ENCODE measurements at regions not wholly inside any gene's neighbourhood (a gene's known extent, or its start where the extent isn't known, plus 50 kb on each side); places are given as distances from the start of the nearest gene placed in this dataset.

- peaks cover 0 to under 1% (median 0%) of the 10 kb centered on the region in 4 donors for H3K4me1 ChIP-seq (ENCODE audit: control insufficient read depth in 4 of 4, insufficient read depth in 4 of 4, low read length in 3 of 4)
- no peaks in the 10 kb centered on the region for H3K9me3 ChIP-seq (ENCODE audit: control insufficient read depth in 4 of 4, low read length in 3 of 4)
- DNase-seq (ENCODE audit: low spot score) = no peak
- H3K4me3 ChIP-seq (ENCODE audit: low read depth in 1 of 3, low read length in 3 of 3) = no peak overlapping the region
- TF ChIP-seq NR2F2 (IDR thresholded peaks at IDR 0.05) (no peak), FOXA1 (IDR thresholded peaks at IDR 0.05) (no peak), SP1 (IDR thresholded peaks at IDR 0.05) (no peak), TAF1 (conservative IDR thresholded peaks at IDR 0.05) (no peak), RXRA (IDR thresholded peaks at IDR 0.05) (no peak), EGR1 (IDR thresholded peaks at IDR 0.05; ENCODE audit: low read depth in 2 of 2) (no peak), YY1 (IDR thresholded peaks at IDR 0.05) (no peak)
- TF ChIP-seq, protein P1, sequence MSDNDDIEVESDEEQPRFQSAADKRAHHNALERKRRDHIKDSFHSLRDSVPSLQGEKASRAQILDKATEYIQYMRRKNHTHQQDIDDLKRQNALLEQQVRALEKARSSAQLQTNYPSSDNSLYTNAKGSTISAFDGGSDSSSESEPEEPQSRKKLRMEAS (IDR thresholded peaks at IDR 0.05) = no peak
- no peaks in the 10 kb centered on the region for H3K27me3 ChIP-seq (ENCODE audit: control insufficient read depth in 4 of 4, insufficient read depth in 4 of 4, low read length in 3 of 4)
- H3K9ac ChIP-seq (ENCODE audit: low read depth in 1 of 2, low read length in 2 of 2) = no peak overlapping the region
- no peaks in the 10 kb centered on the region for H3K36me3 ChIP-seq (ENCODE audit: control insufficient read depth in 4 of 4, insufficient read depth in 3 of 4, low read depth in 1 of 4, low read length in 3 of 4)
- WGBS = 95% methylated on average over 1 of the region's 1 CpG
- no peak overlapping the region for H3K27ac ChIP-seq (ENCODE audit: low read depth in 1 of 2, low read length in 2 of 2)
Observed at GRCh38 chr1:201670517-201670916, 131.6 kb downstream of the NAV1 start.

- WGBS = 89% methylated on average over 8 of the region's 8 CpGs
Observed at GRCh38 chr1:201672685-201673084, 133.8 kb downstream of the NAV1 start.

More at GRCh38 chr1:201672685-201673084, 133.8 kb downstream of the NAV1 start:
- H3K27me3 ChIP-seq (ENCODE audit: control insufficient read depth in 4 of 4, insufficient read depth in 4 of 4, low read length in 3 of 4) = no peaks in the 10 kb centered on the region
- H3K27ac ChIP-seq (ENCODE audit: low read depth in 1 of 2, low read length in 2 of 2) = no peak overlapping the region
- no peak for TF ChIP-seq FOXA2 (IDR thresholded peaks at IDR 0.05)
- no peak for TF ChIP-seq YY1 (IDR thresholded peaks at IDR 0.05)
- no peak for TF ChIP-seq EGR1 (IDR thresholded peaks at IDR 0.05; ENCODE audit: low read depth in 2 of 2)
- TF ChIP-seq, protein P1 (IDR thresholded peaks at IDR 0.05) = no peak
- TF ChIP-seq HNF4A (conservative IDR thresholded peaks at IDR 0.05) = no peak
- TF ChIP-seq NR2F2 (IDR thresholded peaks at IDR 0.05) = no peak
- TF ChIP-seq FOXA1 (IDR thresholded peaks at IDR 0.05) = no peak
- no peak for TF ChIP-seq SP1 (IDR thresholded peaks at IDR 0.05)
- TF ChIP-seq TAF1 (conservative IDR thresholded peaks at IDR 0.05) = no peak
- TF ChIP-seq CTCF (IDR thresholded peaks at IDR 0.05; ENCODE audit: low read depth, low read length, missing input control) = no peak
- TF ChIP-seq HNF4G (IDR thresholded peaks at IDR 0.05) = no peak
- TF ChIP-seq, protein P2, sequence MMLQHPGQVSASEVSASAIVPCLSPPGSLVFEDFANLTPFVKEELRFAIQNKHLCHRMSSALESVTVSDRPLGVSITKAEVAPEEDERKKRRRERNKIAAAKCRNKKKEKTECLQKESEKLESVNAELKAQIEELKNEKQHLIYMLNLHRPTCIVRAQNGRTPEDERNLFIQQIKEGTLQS (IDR thresholded peaks at IDR 0.05) = no peak
- TF ChIP-seq, protein P3, sequence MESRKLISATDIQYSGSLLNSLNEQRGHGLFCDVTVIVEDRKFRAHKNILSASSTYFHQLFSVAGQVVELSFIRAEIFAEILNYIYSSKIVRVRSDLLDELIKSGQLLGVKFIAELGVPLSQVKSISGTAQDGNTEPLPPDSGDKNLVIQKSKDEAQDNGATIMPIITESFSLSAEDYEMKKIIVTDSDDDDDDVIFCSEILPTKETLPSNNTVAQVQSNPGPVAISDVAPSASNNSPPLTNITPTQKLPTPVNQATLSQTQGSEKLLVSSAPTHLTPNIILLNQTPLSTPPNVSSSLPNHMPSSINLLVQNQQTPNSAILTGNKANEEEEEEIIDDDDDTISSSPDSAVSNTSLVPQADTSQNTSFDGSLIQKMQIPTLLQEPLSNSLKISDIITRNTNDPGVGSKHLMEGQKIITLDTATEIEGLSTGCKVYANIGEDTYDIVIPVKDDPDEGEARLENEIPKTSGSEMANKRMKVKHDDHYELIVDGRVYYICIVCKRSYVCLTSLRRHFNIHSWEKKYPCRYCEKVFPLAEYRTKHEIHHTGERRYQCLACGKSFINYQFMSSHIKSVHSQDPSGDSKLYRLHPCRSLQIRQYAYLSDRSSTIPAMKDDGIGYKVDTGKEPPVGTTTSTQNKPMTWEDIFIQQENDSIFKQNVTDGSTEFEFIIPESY (IDR thresholded peaks at IDR 0.05) = no peak
- TF ChIP-seq RXRA (IDR thresholded peaks at IDR 0.05) = no peak
- no peak for TF ChIP-seq JUND (IDR thresholded peaks at IDR 0.05)
- no peak for TF ChIP-seq GABPA (IDR thresholded peaks at IDR 0.05 in 1 of 2, conservative IDR thresholded peaks at IDR 0.05 in 1 of 2)
- TF ChIP-seq, protein P4, sequence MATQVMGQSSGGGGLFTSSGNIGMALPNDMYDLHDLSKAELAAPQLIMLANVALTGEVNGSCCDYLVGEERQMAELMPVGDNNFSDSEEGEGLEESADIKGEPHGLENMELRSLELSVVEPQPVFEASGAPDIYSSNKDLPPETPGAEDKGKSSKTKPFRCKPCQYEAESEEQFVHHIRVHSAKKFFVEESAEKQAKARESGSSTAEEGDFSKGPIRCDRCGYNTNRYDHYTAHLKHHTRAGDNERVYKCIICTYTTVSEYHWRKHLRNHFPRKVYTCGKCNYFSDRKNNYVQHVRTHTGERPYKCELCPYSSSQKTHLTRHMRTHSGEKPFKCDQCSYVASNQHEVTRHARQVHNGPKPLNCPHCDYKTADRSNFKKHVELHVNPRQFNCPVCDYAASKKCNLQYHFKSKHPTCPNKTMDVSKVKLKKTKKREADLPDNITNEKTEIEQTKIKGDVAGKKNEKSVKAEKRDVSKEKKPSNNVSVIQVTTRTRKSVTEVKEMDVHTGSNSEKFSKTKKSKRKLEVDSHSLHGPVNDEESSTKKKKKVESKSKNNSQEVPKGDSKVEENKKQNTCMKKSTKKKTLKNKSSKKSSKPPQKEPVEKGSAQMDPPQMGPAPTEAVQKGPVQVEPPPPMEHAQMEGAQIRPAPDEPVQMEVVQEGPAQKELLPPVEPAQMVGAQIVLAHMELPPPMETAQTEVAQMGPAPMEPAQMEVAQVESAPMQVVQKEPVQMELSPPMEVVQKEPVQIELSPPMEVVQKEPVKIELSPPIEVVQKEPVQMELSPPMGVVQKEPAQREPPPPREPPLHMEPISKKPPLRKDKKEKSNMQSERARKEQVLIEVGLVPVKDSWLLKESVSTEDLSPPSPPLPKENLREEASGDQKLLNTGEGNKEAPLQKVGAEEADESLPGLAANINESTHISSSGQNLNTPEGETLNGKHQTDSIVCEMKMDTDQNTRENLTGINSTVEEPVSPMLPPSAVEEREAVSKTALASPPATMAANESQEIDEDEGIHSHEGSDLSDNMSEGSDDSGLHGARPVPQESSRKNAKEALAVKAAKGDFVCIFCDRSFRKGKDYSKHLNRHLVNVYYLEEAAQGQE (IDR thresholded peaks at IDR 0.05) = no peak
- TF ChIP-seq RAD21 (IDR thresholded peaks at IDR 0.05) = no peak
- no peaks in the 10 kb centered on the region for H3K36me3 ChIP-seq (ENCODE audit: control insufficient read depth in 4 of 4, insufficient read depth in 3 of 4, low read depth in 1 of 4, low read length in 3 of 4)
- H3K4me3 ChIP-seq (ENCODE audit: low read depth in 1 of 3, low read length in 3 of 3) = no peak overlapping the region
- H3K4me1 ChIP-seq (ENCODE audit: control insufficient read depth in 4 of 4, insufficient read depth in 4 of 4, low read length in 3 of 4) = peaks cover 0 to 3% (median 0%) of the 10 kb centered on the region in 4 donors
- no peaks in the 10 kb centered on the region for H3K9me3 ChIP-seq (ENCODE audit: control insufficient read depth in 4 of 4, low read length in 3 of 4)
- no peak for DNase-seq (ENCODE audit: low spot score)
- no peak overlapping the region for H3K9ac ChIP-seq (ENCODE audit: low read depth in 1 of 2, low read length in 2 of 2)

Measured in liver (tissue), 8 donors.